ENCODE measurements at regions not wholly inside any gene's neighbourhood (a gene's known extent, or its start where the extent isn't known, plus 50 kb on each side); places are given as distances from the start of the nearest gene placed in this dataset.
"Not testable (repeated sequence)": the region's sequence is repeated elsewhere in the genome, so short reads cannot be mapped to it uniquely, and the experiment has no call there.

GRCh38 chr3:150230037-150230436 lies 178.1 kb upstream of the TSC22D2 start:
- no peak for DNase-seq (ENCODE audit: low read depth)
- no peak overlapping the region for H3K4me3 ChIP-seq (replicated peaks; ENCODE audit: low read depth, low read length)
- TF ChIP-seq, protein P1, sequence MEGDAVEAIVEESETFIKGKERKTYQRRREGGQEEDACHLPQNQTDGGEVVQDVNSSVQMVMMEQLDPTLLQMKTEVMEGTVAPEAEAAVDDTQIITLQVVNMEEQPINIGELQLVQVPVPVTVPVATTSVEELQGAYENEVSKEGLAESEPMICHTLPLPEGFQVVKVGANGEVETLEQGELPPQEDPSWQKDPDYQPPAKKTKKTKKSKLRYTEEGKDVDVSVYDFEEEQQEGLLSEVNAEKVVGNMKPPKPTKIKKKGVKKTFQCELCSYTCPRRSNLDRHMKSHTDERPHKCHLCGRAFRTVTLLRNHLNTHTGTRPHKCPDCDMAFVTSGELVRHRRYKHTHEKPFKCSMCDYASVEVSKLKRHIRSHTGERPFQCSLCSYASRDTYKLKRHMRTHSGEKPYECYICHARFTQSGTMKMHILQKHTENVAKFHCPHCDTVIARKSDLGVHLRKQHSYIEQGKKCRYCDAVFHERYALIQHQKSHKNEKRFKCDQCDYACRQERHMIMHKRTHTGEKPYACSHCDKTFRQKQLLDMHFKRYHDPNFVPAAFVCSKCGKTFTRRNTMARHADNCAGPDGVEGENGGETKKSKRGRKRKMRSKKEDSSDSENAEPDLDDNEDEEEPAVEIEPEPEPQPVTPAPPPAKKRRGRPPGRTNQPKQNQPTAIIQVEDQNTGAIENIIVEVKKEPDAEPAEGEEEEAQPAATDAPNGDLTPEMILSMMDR (IDR thresholded peaks at IDR 0.05; ENCODE audit: low read length, missing control alignments), result no peak

DNA sequence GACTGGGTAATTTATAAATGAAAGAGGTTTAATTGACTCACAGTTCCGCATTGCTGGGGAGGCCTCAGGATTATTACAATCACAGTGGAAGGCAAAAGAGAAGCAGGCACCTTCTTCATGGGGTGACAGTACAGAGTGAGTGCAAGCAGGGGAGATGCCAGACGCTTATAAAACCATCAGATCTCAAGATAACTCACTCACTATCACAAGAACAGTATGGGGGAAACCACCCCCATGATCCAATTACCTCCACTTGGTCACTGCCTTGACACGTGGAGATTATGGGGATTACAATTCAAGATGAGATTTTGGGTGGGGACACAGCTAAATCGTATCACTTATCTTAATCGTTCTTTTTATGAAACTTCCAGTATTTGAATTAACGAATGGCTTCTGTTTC lies 179.5 kb upstream of the TSC22D2 start:
- DNase-seq (ENCODE audit: low read depth); H3K4me3 ChIP-seq (replicated peaks; ENCODE audit: low read depth, low read length): not testable (repeated sequence)

DNA sequence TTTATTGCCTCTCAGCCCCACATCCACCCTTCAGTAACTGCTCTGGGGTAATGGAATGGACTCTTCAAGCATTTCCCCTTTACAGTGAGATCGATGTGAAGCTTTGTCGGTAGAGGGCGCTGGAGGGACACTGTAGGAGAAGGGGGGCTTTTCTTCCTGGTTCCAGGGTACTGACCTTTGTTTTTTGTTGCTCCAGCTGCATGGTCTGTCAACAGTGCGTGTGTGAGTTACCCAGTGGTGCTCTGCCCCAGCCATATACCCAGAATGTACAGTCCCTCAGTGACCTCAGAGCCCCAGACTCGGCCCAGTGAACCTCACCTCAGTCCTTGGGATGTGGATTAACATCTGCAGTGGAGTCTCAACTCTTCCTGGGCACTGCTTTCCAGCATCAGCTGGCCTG lies 180.3 kb upstream of the TSC22D2 start:
- peak; percentile 79 for DNase-seq (ENCODE audit: low read depth)
- TF ChIP-seq, protein P1 (IDR thresholded peaks at IDR 0.05; ENCODE audit: low read length, missing control alignments), result peak; percentile 86
- H3K4me3 ChIP-seq (replicated peaks; ENCODE audit: low read depth, low read length), result no peak overlapping the region

GRCh38 chr3:150225986-150226385 lies 182.1 kb upstream of the TSC22D2 start:
- TF ChIP-seq, protein P1 (IDR thresholded peaks at IDR 0.05; ENCODE audit: low read length, missing control alignments), result no peak
- H3K4me3 ChIP-seq (replicated peaks; ENCODE audit: low read depth, low read length), result peak overlapping the region; percentile 6
- peak; percentile 64 for DNase-seq (ENCODE audit: low read depth)

GRCh38 chr3:150223558-150223957 lies 184.5 kb upstream of the TSC22D2 start:
- H3K4me3 ChIP-seq (replicated peaks; ENCODE audit: low read depth, low read length), result no peak overlapping the region
- DNase-seq (ENCODE audit: low read depth), result no peak
- TF ChIP-seq, protein P1 (IDR thresholded peaks at IDR 0.05; ENCODE audit: low read length, missing control alignments), result no peak

GRCh38 chr3:150222691-150223489 lies 185.2 kb upstream of the TSC22D2 start:
- DNase-seq (ENCODE audit: low read depth), result no peak
- TF ChIP-seq, protein P1 (IDR thresholded peaks at IDR 0.05; ENCODE audit: low read length, missing control alignments), result no peak
- no peak overlapping the region for H3K4me3 ChIP-seq (replicated peaks; ENCODE audit: low read depth, low read length)

GRCh38 chr3:150221904-150222523 lies 186.1 kb upstream of the TSC22D2 start:
- DNase-seq (ENCODE audit: low read depth), result no peak
- TF ChIP-seq, protein P1 (IDR thresholded peaks at IDR 0.05; ENCODE audit: low read length, missing control alignments), result no peak
- no peak overlapping the region for H3K4me3 ChIP-seq (replicated peaks; ENCODE audit: low read depth, low read length)

All from fibroblast of pulmonary artery (primary cell).